SU-DHL-6 (cell line): ENCODE measurements at regions not wholly inside any gene's neighbourhood (a gene's known extent, or its start where the extent isn't known, plus 50 kb on each side); places are given as distances from the start of the nearest gene placed in this dataset.

Source experiments
- EZH2phosphoT487 ChIP-seq: fragments of 200-600 bp; sonication (generic), shearing (Covaris generic); conservative IDR thresholded peaks from 2 replicates; pipeline ENCODE4 v1.6.1; 2018; ENCODE audit warnings: mild to moderate bottlenecking, antibody characterized with exemption, low read length, moderate library complexity, mixed read lengths
- TF ChIP-seq, protein P1 (sequence below): fragments of 200-600 bp; sonication (generic); IDR thresholded peaks from one replicate; pipeline ENCODE4 v1.5.1; 2017; ENCODE audit warnings: antibody characterized with exemption, mild to moderate bottlenecking, low read length, moderate library complexity; ENCODE audit not compliant: insufficient read depth, poor library complexity, severe bottlenecking

DNA sequence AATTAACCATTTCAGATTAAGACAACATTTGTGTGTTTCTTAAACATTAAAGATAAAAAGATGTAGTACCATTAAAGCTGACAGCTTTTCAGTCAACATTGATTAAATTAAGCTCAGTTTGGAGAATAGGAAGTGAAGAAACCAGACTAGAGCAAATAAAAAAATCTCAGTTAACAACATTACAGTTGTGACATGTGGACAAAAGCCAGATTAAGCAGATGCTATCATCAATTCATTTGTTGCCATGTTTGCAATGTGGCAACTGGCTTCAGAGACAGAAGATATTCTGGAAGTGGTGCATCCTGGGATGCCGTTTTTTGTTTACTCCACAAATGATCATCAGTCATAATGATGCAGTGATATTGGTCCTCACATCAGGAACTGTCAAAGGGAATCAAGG is 70.3 kb upstream of the CNTLN start:
- TF ChIP-seq, protein P1, sequence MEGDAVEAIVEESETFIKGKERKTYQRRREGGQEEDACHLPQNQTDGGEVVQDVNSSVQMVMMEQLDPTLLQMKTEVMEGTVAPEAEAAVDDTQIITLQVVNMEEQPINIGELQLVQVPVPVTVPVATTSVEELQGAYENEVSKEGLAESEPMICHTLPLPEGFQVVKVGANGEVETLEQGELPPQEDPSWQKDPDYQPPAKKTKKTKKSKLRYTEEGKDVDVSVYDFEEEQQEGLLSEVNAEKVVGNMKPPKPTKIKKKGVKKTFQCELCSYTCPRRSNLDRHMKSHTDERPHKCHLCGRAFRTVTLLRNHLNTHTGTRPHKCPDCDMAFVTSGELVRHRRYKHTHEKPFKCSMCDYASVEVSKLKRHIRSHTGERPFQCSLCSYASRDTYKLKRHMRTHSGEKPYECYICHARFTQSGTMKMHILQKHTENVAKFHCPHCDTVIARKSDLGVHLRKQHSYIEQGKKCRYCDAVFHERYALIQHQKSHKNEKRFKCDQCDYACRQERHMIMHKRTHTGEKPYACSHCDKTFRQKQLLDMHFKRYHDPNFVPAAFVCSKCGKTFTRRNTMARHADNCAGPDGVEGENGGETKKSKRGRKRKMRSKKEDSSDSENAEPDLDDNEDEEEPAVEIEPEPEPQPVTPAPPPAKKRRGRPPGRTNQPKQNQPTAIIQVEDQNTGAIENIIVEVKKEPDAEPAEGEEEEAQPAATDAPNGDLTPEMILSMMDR, result no peak
- TF ChIP-seq EZH2phosphoT487, result no peak
